ENCODE measurements at regions not wholly inside any gene's neighbourhood (a gene's known extent, or its start where the extent isn't known, plus 50 kb on each side); places are given as distances from the start of the nearest gene placed in this dataset.

DNA sequence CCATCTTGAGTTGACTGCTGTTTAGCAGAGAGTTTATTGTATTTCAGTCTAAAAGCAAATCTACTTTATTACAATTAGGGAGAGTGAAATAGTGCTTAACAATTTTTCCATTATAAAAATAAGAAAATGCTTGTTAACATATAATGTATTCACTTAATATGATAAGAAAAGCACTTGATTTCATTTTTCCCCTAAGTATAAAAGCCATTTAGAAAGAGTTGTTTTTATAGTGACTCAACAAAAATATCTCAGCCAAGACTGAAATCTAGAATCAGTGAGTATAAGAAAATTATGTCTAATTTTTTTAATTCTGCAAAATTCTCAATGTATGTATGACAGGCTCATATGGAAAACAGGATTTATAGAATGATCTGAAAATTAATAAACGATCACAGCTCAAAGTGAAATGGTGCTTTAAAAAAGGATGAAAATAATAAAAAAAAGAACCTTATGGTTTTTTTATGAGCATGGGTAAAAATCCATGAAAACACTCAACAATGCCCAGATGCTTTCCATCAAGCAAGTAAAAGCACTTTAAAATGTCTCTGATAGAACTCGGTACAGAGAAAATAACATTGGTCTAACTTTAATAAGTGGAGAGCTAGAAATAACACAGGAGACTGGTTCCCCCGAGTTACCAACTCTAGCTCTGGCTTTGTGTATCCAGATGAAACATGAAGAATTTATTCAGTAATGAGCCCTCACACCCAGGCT lies 1057.8 kb upstream of the WWC1 start:
- Histone ChIP-seq H3K79me2 (ENCODE audit: insufficient read depth, low read length) (no peaks in the 10 kb centered on the region), H3K27ac (ENCODE audit: low read depth, low read length) (no peak overlapping the region), H3K9me2 (replicated peaks; ENCODE audit: insufficient read depth, low read length) (no peaks in the 10 kb centered on the region), H2AFZ (ENCODE audit: low read depth, low read length, severe bottlenecking) (no peak overlapping the region), H3K4me3 (ENCODE audit: insufficient read depth, low read length, poor library complexity, severe bottlenecking) (no peak overlapping the region), H3K9me3 (ENCODE audit: insufficient read depth, low read length) (no peaks in the 10 kb centered on the region), H3K4me2 (ENCODE audit: low read depth, low read length, poor library complexity, severe bottlenecking) (no peak overlapping the region), H3K27me3 (ENCODE audit: low read length) (no peaks in the 10 kb centered on the region), H3K9ac (ENCODE audit: low read length) (no peak overlapping the region), H4K20me1 (ENCODE audit: low read depth, low read length) (no peaks in the 10 kb centered on the region), H3K36me3 (ENCODE audit: low read length) (no peaks in the 10 kb centered on the region), H3F3A (ENCODE audit: insufficient read depth) (no peaks in the 10 kb centered on the region)
- TF ChIP-seq EZH2phosphoT487 (conservative IDR thresholded peaks at IDR 0.05; ENCODE audit: low read length): no peak
- TF ChIP-seq, protein P1, sequence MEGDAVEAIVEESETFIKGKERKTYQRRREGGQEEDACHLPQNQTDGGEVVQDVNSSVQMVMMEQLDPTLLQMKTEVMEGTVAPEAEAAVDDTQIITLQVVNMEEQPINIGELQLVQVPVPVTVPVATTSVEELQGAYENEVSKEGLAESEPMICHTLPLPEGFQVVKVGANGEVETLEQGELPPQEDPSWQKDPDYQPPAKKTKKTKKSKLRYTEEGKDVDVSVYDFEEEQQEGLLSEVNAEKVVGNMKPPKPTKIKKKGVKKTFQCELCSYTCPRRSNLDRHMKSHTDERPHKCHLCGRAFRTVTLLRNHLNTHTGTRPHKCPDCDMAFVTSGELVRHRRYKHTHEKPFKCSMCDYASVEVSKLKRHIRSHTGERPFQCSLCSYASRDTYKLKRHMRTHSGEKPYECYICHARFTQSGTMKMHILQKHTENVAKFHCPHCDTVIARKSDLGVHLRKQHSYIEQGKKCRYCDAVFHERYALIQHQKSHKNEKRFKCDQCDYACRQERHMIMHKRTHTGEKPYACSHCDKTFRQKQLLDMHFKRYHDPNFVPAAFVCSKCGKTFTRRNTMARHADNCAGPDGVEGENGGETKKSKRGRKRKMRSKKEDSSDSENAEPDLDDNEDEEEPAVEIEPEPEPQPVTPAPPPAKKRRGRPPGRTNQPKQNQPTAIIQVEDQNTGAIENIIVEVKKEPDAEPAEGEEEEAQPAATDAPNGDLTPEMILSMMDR (IDR thresholded peaks at IDR 0.05; ENCODE audit: insufficient read depth, low read length, poor library complexity, severe bottlenecking): no peak

DNA sequence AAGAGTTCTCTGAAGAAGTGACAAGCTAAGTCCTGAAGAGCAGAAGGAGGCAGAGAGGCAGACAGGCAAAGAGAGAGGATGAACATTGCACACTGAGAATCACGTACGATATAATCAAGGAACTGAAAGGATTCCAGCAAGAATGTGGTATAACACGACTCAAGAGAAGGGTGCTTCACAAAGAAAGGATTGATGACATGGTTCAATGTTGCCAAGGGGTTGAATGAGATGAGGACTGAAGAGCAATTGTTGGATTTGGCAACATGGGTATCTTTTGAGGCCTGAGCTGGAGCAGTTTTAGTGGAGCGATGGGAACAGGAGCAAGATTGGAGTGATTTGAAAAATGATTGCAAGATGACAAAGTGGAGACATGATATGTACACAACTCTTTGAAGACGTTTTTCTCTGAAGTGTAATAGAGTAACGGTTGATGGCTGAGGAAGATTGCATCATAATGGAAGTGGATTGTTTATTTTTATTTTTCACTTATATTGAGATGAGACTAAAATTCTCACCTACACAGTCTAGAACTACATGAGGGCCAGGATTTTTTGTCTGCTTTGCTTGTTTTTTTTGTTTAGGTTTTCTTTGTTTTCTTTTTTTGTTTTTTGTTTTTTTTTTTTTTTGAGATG lies 1049.9 kb upstream of the WWC1 start:
- H3K9me3 ChIP-seq (ENCODE audit: insufficient read depth, low read length): no peaks in the 10 kb centered on the region
- no peak overlapping the region for H3K27ac ChIP-seq (ENCODE audit: low read depth, low read length)
- H3K9ac ChIP-seq (ENCODE audit: low read length): no peak overlapping the region
- H4K20me1 ChIP-seq (ENCODE audit: low read depth, low read length): no peaks in the 10 kb centered on the region
- H3K4me3 ChIP-seq (ENCODE audit: insufficient read depth, low read length, poor library complexity, severe bottlenecking): no peak overlapping the region
- H3K4me2 ChIP-seq (ENCODE audit: low read depth, low read length, poor library complexity, severe bottlenecking): no peak overlapping the region
- no peaks in the 10 kb centered on the region for H3K9me2 ChIP-seq (replicated peaks; ENCODE audit: insufficient read depth, low read length)
- H3F3A ChIP-seq (ENCODE audit: insufficient read depth): no peaks in the 10 kb centered on the region
- no peak for TF ChIP-seq EZH2phosphoT487 (conservative IDR thresholded peaks at IDR 0.05; ENCODE audit: low read length)
- TF ChIP-seq, protein P1 (IDR thresholded peaks at IDR 0.05; ENCODE audit: insufficient read depth, low read length, poor library complexity, severe bottlenecking): no peak
- H3K79me2 ChIP-seq (ENCODE audit: insufficient read depth, low read length): no peaks in the 10 kb centered on the region
- no peaks in the 10 kb centered on the region for H3K27me3 ChIP-seq (ENCODE audit: low read length)
- H2AFZ ChIP-seq (ENCODE audit: low read depth, low read length, severe bottlenecking): no peak overlapping the region
- H3K36me3 ChIP-seq (ENCODE audit: low read length): no peaks in the 10 kb centered on the region

DNA sequence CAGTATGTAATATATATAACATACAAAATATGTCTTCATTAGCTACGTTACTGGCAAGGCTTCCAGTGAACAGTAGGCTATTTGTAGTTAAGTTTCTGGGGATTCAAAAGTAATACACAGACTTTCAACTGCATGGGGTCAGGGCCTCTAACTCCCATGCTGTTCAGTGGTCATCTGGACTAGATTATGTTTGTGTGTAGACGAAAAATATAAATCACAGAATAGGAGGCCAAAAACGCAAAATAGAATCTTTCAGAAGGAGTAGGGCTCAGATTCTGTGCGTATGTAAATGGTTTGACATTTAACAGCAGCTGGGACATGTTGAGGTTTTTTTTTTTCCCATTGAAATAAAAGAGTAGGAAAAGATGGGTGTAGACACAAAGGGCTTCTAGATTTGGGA lies 1048.7 kb upstream of the WWC1 start:
- no peaks in the 10 kb centered on the region for H3K27me3 ChIP-seq (ENCODE audit: low read length)
- no peak overlapping the region for H3K27ac ChIP-seq (ENCODE audit: low read depth, low read length)
- H3K9me2 ChIP-seq (replicated peaks; ENCODE audit: insufficient read depth, low read length): no peaks in the 10 kb centered on the region
- H3K79me2 ChIP-seq (ENCODE audit: insufficient read depth, low read length): no peaks in the 10 kb centered on the region
- no peaks in the 10 kb centered on the region for H3K36me3 ChIP-seq (ENCODE audit: low read length)
- TF ChIP-seq, protein P1 (IDR thresholded peaks at IDR 0.05; ENCODE audit: insufficient read depth, low read length, poor library complexity, severe bottlenecking): no peak
- no peak for TF ChIP-seq EZH2phosphoT487 (conservative IDR thresholded peaks at IDR 0.05; ENCODE audit: low read length)
- H2AFZ ChIP-seq (ENCODE audit: low read depth, low read length, severe bottlenecking): no peak overlapping the region
- no peaks in the 10 kb centered on the region for H3K9me3 ChIP-seq (ENCODE audit: insufficient read depth, low read length)
- H3K9ac ChIP-seq (ENCODE audit: low read length): no peak overlapping the region
- H3K4me3 ChIP-seq (ENCODE audit: insufficient read depth, low read length, poor library complexity, severe bottlenecking): no peak overlapping the region
- no peak overlapping the region for H3K4me2 ChIP-seq (ENCODE audit: low read depth, low read length, poor library complexity, severe bottlenecking)
- H3F3A ChIP-seq (ENCODE audit: insufficient read depth): no peaks in the 10 kb centered on the region
- H4K20me1 ChIP-seq (ENCODE audit: low read depth, low read length): no peaks in the 10 kb centered on the region

All from SU-DHL-6 (cell line).